HepG2 (cell line): ENCODE measurements at regions not wholly inside any gene's neighbourhood (a gene's known extent, or its start where the extent isn't known, plus 50 kb on each side); places are given as distances from the start of the nearest gene placed in this dataset.

Source experiments
- ATAC-seq: fragments of 200-7000 bp; cut with Tn5 transposase; 3 replicates; pipeline ENCODE4 v1.9.1; 2020; ENCODE audit warnings: mild to moderate bottlenecking, moderate library complexity
- BruUV-seq: library from RNA; stranded (reverse); fragments of 400-500 nt; replicated peaks from 2 replicates; lab custom pipeline; 2021; lab: Mats Ljungman, UMichigan
- CTCF ChIA-PET: fragments of 300-600 bp; formaldehyde crosslinking; extraction: SDS; loops from one replicate; lab custom pipeline; 2021; ENCODE audit warnings: low total read pairs, inconsistent platforms, low intra/inter-chr PET ratio; lab: Yijun Ruan, JAX
- POLR2A ChIA-PET: fragments of 350-600 bp; sonication (Branson Sonifier 250); formaldehyde crosslinking; loops from one replicate; lab custom pipeline; 2020; ENCODE audit warnings: antibody characterized with exemption, inconsistent platforms; lab: Yijun Ruan, JAX
- DNase-seq: peaks from one replicate; pipeline ENCODE4 v3.0.0-alpha.2; 2015; ENCODE audit warnings: low spot score
- FAIRE-seq: peaks from 3 replicates; lab custom pipeline; 2011; peaks lifted over from hg19 to GRCh38; lab: Jason Lieb, UNC
- H2AFZ ChIP-seq: one replicate; pipeline ENCODE4 v1.6.1; 2011; ENCODE audit warnings: low read length, inconsistent platforms
- H3K27ac ChIP-seq: fragments of 300-600 bp; 3 replicates; pipeline ENCODE4 v1.8.0; 2011; ENCODE audit warnings: mixed run types, mild to moderate bottlenecking, mixed read lengths, low read length, inconsistent platforms; ENCODE audit not compliant: insufficient read depth; ENCODE audit errors: extremely low read length
- H3K27me3 ChIP-seq, 2 experiments: fragments of 200-600 bp in 1 of 2; 2 replicates in 1 of 2; 3 replicates in 1 of 2; pipeline versions ENCODE4 v1.6.0 to v1.8.0; 2011; ENCODE audit warnings: low read length in 2 of 2, mild to moderate bottlenecking in 2 of 2, moderate library complexity in 2 of 2, inconsistent platforms in 1 of 2; ENCODE audit not compliant: insufficient read depth in 2 of 2, control insufficient read depth in 1 of 2
- H3K36me3 ChIP-seq, 2 experiments: fragments of 200-600 bp in 1 of 2; replicated peaks in 1 of 2; 2 replicates in 1 of 2; 3 replicates in 1 of 2; pipeline versions ENCODE4 v1.5.1 to v1.8.0; 2011; ENCODE audit warnings: low read length in 2 of 2, inconsistent platforms in 1 of 2; ENCODE audit not compliant: insufficient read depth in 2 of 2, control insufficient read depth in 1 of 2
- H3K4me1 ChIP-seq: 2 replicates; pipeline ENCODE4 v1.5.1; 2012; ENCODE audit warnings: low read length, inconsistent platforms; ENCODE audit not compliant: insufficient read depth
- H3K4me2 ChIP-seq: 2 replicates; pipeline ENCODE4 v1.6.0; 2011; ENCODE audit warnings: low read depth, low read length, inconsistent platforms
- H3K4me3 ChIP-seq, 3 experiments: fragments of 200-600 bp in 1 of 3; sonication (generic), shearing (Covaris generic) in 1 of 3; replicated peaks in 1 of 3; 2 replicates each; pipeline ENCODE4 v1.5.1; 2011 to 2016; ENCODE audit warnings: low read length in 3 of 3, inconsistent platforms in 2 of 3, low read depth in 2 of 3, mild to moderate bottlenecking in 2 of 3, control low read depth in 1 of 3, mixed read lengths in 1 of 3; ENCODE audit not compliant: insufficient read depth in 1 of 3
- H3K79me2 ChIP-seq: one replicate; pipeline ENCODE4 v1.6.1; 2011; ENCODE audit warnings: low read length, inconsistent platforms; ENCODE audit not compliant: insufficient read depth
- H3K9ac ChIP-seq: 2 replicates; pipeline ENCODE4 v1.6.0; 2011; ENCODE audit warnings: mild to moderate bottlenecking, low read depth, low read length, inconsistent platforms; ENCODE audit not compliant: insufficient read depth
- H3K9me3 ChIP-seq: 2 replicates; pipeline ENCODE4 v1.5.1; 2012; ENCODE audit warnings: mild to moderate bottlenecking, low read length
- H4K20me1 ChIP-seq: 2 replicates; pipeline ENCODE4 v1.6.0; 2011; ENCODE audit warnings: inconsistent platforms, mild to moderate bottlenecking, low read length, moderate library complexity; ENCODE audit not compliant: insufficient read depth
- FOXP1 ChIP-seq, 2 experiments: fragments of 450-650 bp in 1 of 2; IDR thresholded peaks; 2 replicates each; pipeline ENCODE4 v1.6.1; 2017 to 2018; ENCODE audit warnings: antibody characterized with exemption in 1 of 2
- IKZF1 ChIP-seq: fragments of 450-650 bp; IDR thresholded peaks from 2 replicates; pipeline ENCODE4 v1.7.1; 2016
- SIX4 ChIP-seq: sonication (generic); formaldehyde crosslinking; IDR thresholded peaks from 2 replicates; pipeline ENCODE4 v1.4.0; 2020; ENCODE audit warnings: missing genetic modification reagents
- TRIM24 ChIP-seq: sonication (generic); formaldehyde crosslinking; IDR thresholded peaks from 2 replicates; pipeline ENCODE4 v1.8.0; 2022; ENCODE audit warnings: mild to moderate bottlenecking, missing genetic modification reagents
- ZBTB33 ChIP-seq: sonication (generic); formaldehyde crosslinking; IDR thresholded peaks from 2 replicates; pipeline ENCODE4 v1.4.0; 2020; ENCODE audit warnings: missing genetic modification reagents
- ZEB1 ChIP-seq: IDR thresholded peaks from 2 replicates; pipeline ENCODE4 v1.6.1; 2012; ENCODE audit warnings: mild to moderate bottlenecking, low read depth, inconsistent platforms; ENCODE audit not compliant: insufficient replicate concordance
- ZGPAT ChIP-seq: IDR thresholded peaks from 2 replicates; pipeline ENCODE4 v1.6.1; 2016; ENCODE audit warnings: mild to moderate bottlenecking
- WGBS: methylation state at CpG from one replicate; pipeline ENCODE4 v1.1.6; 2017; ENCODE audit warnings: low lambda C conversion rate; 5-methylcytosine and 5-hydroxymethylcytosine counted together
- in situ Hi-C: cut with HindIII; loops from 2 replicates; pipeline ENCODE4 v1.10.0; 2017; ENCODE audit warnings: low pct_unique_long_range_greater_than_20kb; ENCODE audit not compliant: extremely low pct_ligation_motif_present
- intact Hi-C: fragments of 100-400 bp; cut with micrococcal nuclease; formaldehyde crosslinking; loops from one replicate; pipeline ENCODE4 v1.10.0; 2022; ENCODE audit not compliant: unreplicated experiment

GRCh38 chr1:11365744-11366387 lies 92.9 kb downstream of the UBIAD1 start (continued):
- no peak for TF ChIP-seq ZGPAT (CRISPR knock-in tag)
- no peak for TF ChIP-seq SIX4 (CRISPR knock-in tag)
- TF ChIP-seq TRIM24 (CRISPR knock-in tag) = no peak
- no peak for TF ChIP-seq IKZF1
- no peak for TF ChIP-seq ZBTB33 (CRISPR knock-in tag)
- TF ChIP-seq FOXP1 (IDR thresholded peaks at IDR 0.05) = no peak
- no peak for TF ChIP-seq FOXP1 (CRISPR knock-in tag; IDR thresholded peaks at IDR 0.05)
- TF ChIP-seq, all 625 proteins: peak for 4

DNA sequence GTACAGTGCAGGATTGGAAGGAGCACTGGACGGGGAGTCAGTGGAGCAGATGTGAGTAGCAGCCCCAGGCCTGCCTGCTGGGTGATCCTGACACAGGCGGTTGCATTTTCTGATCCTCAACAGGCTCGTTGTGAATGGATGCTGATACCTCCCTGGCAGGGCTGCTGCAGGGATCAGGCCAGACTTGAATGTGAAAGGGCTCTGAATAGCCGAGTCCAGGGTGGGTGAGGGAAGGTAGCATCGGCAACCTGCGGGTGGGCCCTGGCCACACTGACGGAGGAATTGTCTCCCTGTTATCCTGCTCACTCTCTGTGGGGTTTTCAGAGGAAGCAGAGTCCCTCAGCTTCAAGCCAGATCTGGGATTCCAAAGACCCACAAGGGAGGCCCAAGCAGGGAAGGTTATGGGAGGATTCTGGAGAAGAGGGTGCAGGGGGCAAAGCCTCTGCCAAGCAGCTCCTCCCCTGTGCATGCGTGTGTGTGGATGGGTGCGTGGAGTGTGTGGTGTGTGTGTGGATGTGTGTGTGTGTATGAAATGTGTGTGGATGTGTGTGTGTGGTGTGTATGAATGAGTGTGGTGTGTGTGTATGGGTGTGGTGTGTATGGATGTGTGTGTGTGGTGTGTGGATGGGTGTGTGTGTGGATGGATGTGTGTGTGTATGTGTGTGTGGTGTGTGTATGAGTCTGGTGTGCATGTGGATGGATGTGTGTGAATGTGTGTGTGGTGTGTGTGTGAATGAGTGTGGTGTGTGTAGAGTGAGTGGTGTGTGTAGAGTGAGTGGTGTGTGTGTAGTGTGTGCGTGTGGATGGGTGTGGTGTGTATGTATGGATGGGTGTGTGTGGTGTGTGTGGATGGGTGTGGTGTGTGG lies 100.3 kb downstream of the UBIAD1 start:
- CTCF ChIA-PET = no interaction called here
- ATAC-seq = no peak
- H3K4me1 ChIP-seq = peaks cover 8% of the 10 kb centered on the region; the same call in 1 of the 2 replicates
- H3K79me2 ChIP-seq = no peaks in the 10 kb centered on the region
- POLR2A ChIA-PET = no interaction called here
- H3K9me3 ChIP-seq = no peaks in the 10 kb centered on the region
- no peak for TF ChIP-seq ZEB1
- no peak overlapping the region for H2AFZ ChIP-seq
- FAIRE-seq = no peak
- 0 out of 2 replicates have a peak, but pooled peaks cover 4% of the 10 kb centered on the region for H4K20me1 ChIP-seq
- peaks cover 3 to 33% of the 10 kb centered on the region in 2 experiments; a peak in 3 of 5 replicates for H3K27me3 ChIP-seq
- H3K4me3 ChIP-seq = no peak overlapping the region
- no peak for DNase-seq
- H3K36me3 ChIP-seq = no peaks in the 10 kb centered on the region
- in situ Hi-C loops (no loop called here), intact Hi-C loops (no loop called here)
- no peak overlapping the region for H3K4me2 ChIP-seq
- no TSS peak for BruUV-seq
- 39% methylated on average over 7 of the region's 10 CpGs for WGBS
- no peak overlapping the region for H3K9ac ChIP-seq
- no peak overlapping the region for H3K27ac ChIP-seq
